Lower leg skin (tissue), 3 donors: ENCODE measurements at regions not wholly inside any gene's neighbourhood (a gene's known extent, or its start where the extent isn't known, plus 50 kb on each side); places are given as distances from the start of the nearest gene placed in this dataset.

Source experiments
- POLR2A ChIP-seq, 2 donors: fragments of 450-650 bp; IDR thresholded peaks; one replicate each; pipeline ENCODE4 v1.6.1; 2016 to 2017; ENCODE audit warnings: antibody characterized with exemption in 2 of 2, mild to moderate bottlenecking in 1 of 2, moderate library complexity in 1 of 2
- TF ChIP-seq, protein P1 (sequence below), 3 donors: fragments of 450-650 bp; IDR thresholded peaks; one replicate each; pipeline ENCODE4 v1.5.1; 2016; ENCODE audit warnings: antibody characterized with exemption in 3 of 3, mild to moderate bottlenecking in 3 of 3, moderate library complexity in 2 of 3

GRCh38 chr7:34449765-34450164 lies 208.3 kb upstream of the NPSR1 start:
- TF ChIP-seq, protein P1, sequence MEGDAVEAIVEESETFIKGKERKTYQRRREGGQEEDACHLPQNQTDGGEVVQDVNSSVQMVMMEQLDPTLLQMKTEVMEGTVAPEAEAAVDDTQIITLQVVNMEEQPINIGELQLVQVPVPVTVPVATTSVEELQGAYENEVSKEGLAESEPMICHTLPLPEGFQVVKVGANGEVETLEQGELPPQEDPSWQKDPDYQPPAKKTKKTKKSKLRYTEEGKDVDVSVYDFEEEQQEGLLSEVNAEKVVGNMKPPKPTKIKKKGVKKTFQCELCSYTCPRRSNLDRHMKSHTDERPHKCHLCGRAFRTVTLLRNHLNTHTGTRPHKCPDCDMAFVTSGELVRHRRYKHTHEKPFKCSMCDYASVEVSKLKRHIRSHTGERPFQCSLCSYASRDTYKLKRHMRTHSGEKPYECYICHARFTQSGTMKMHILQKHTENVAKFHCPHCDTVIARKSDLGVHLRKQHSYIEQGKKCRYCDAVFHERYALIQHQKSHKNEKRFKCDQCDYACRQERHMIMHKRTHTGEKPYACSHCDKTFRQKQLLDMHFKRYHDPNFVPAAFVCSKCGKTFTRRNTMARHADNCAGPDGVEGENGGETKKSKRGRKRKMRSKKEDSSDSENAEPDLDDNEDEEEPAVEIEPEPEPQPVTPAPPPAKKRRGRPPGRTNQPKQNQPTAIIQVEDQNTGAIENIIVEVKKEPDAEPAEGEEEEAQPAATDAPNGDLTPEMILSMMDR (IDR thresholded peaks at IDR 0.05) = no peak
- TF ChIP-seq POLR2A (IDR thresholded peaks at IDR 0.05) = no peak
